HG02759 (cell line): ENCODE measurements at regions not wholly inside any gene's neighbourhood (a gene's known extent, or its start where the extent isn't known, plus 50 kb on each side); places are given as distances from the start of the nearest gene placed in this dataset.
"Not testable (repeated sequence)": the region's sequence is repeated elsewhere in the genome, so short reads cannot be mapped to it uniquely, and the experiment has no call there.

Source experiments
- ATAC-seq: cut with Tn5 transposase; IDR thresholded peaks from one replicate; pipeline ENCODE4 v1.9.1; 2021; ENCODE audit warnings: mild to moderate bottlenecking, moderate library complexity; ENCODE audit not compliant: unreplicated experiment

GRCh38 chr3:87507753-87508152 lies 231.4 kb upstream of the POU1F1 start:
- no peak for ATAC-seq

GRCh38 chr3:87503900-87504498 lies 227.6 kb upstream of the POU1F1 start:
- ATAC-seq, result peak; percentile 96

GRCh38 chr3:87501076-87501475 lies 224.7 kb upstream of the POU1F1 start:
- no peak for ATAC-seq

DNA sequence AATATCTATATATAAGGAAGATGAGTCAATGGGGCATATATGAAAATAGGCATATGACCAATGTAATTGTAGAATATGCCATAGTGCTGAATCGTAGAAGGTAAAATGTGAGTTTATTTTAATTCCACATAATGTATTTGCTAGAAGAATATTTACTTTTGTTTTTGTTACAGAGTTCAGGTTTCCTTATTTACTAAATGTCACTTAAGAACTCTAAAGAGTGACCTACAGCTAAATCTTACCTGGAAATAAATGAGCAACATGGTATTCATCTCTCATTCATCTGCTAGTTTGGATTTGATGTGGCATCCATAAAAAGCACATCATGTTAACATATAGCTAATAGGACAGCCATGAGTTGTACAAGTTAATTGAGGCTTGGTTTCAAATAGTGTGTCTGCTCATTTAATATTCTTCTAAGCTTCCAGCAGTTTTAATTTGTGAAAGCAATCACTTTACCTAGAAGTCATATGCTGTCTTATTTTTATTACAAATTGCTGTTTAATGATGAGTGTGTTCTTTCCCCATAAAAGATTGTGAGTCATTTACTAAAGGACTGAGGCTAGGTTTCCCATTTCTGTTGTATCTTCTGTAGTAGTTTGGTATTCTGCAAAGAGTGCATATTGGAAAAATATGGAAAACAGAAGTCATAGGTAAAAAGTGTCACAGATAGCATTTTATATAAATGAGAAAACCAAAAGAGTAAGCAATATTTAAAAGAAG lies 222.1 kb upstream of the POU1F1 start:
- ATAC-seq, result no peak

GRCh38 chr3:87495938-87496337 lies 219.6 kb upstream of the POU1F1 start:
- no peak for ATAC-seq

- ATAC-seq, result no peak
These were observed 217.9 kb upstream of the POU1F1 start for GRCh38 chr3:87494264-87494663.

DNA sequence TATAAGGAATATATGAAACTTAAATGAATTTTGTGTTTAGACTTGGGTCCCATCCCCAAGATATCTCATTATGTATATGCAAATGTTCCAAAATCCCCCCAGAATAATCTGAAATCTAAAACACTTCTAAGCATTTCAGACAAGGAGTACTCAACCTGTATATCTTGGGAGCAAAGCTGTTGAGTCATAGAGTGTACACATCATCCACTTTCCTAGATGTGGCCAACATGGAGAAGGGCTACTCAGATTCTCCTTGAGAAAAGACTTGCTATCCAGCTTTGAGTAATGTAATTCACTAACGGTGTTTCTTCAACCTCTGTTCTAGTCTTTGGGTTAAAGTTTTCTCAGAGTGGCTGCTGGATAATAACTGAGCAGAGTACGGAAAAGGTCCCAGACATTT lies 215.5 kb upstream of the POU1F1 start:
- ATAC-seq, result no peak

- ATAC-seq, result no peak
These were observed 213.5 kb upstream of the POU1F1 start for GRCh38 chr3:87489892-87490291.

- ATAC-seq, result no peak
These were observed 212.4 kb upstream of the POU1F1 start for GRCh38 chr3:87488765-87489164.

DNA sequence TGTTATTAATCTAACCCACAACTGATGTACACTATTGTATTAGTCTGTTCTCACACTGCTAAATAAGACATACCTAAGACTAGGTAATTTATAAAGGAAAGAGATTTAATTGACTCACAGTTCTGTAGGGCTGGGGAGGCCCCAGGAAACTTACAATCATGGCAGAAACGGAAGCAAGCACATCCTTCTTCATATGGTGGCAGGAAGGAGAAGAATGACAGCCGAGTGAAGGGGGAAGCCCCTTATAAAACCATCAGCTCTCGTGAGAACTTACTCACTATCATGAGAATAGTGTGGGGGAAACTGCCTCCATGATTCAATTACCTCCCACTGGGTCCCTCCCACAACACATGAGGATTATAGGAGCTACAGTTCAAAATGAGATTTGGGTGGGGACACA lies 210.3 kb upstream of the POU1F1 start:
- not testable (repeated sequence) for ATAC-seq

- ATAC-seq, result no peak
These were observed 209.7 kb upstream of the POU1F1 start for GRCh38 chr3:87486115-87486514.

DNA sequence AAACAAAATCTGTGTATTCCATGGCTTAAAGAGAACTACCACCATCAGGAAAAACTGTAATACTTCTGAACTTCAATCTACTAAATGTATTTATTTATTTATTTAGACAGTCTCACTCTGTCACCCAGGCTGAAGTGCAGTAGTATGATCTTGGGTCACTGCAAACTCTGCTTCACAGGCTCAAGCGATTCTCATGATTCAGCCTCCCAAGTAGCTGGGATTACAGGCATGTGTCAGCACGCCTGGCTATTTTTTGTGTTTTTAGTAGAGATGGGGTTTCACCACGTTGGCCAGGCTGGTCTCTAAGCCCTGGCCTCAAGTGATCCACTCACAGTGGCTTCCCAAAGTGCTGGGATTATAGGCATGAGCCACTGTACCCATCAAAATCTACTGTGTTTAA lies 202.3 kb upstream of the POU1F1 start:
- ATAC-seq, result no peak

GRCh38 chr3:87473944-87474343 lies 197.6 kb upstream of the POU1F1 start:
- ATAC-seq, result no peak

DNA sequence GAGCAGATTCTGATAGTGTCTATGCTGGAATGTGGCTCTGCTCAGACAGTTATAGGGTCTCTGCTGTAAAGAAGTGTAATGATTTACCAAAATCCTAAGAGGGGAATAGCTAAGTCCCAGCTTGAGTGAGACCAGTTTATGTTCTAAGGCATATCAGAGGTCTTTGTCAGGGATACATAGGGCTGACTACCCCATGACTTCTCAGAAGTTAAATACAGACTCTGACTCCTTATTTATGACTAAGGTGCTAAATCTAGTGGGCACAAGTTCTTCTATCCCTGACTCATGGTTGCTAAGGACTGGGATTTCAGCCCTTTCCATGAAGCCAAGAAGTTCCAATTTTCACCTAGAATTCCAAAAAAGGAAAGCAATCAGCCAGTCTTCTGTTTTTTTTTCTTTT lies 192.6 kb upstream of the POU1F1 start:
- ATAC-seq, result no peak

GRCh38 chr3:87468235-87468634 lies 191.9 kb upstream of the POU1F1 start:
- no peak for ATAC-seq

DNA sequence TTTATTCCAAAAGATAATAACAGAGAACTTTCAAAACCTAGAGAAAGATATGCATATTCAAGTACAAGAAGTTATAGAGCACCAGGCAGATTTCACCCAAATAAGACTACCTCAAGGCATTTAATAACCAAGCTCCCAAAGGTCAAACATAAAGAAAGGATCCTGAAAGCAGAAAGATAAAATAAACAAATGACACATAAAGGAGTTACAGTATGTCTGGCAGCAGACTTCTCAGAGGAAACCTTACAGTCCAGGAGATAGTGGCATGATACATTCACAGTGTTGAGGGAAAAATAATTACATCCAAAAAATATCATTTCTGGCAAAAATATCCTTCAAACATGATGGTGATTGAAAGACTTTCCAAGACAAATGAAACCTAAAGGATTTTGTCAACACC lies 185.8 kb upstream of the POU1F1 start:
- no peak for ATAC-seq

- ATAC-seq, result no peak
These were observed 185.1 kb upstream of the POU1F1 start for GRCh38 chr3:87461443-87461842.

DNA sequence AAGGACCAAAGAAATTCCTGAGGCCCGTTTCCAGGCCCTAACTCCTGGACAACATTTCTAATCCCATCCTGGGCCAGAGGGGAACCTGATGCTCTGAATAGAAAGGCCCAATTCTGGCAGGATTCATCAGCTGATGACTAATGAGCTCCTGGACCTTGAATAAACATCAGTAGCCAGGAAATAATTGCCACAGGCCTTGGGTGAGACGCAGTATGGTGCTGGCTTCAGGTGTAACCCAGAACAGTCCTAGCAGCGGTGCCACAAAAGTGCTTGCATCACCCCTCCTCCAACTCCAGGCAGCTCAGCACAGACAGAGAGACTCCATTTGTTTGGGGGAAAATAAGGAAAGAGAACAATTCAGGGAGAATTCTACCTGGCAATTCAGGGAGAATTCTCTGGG lies 184.7 kb upstream of the POU1F1 start:
- ATAC-seq, result no peak

- no peak for ATAC-seq
These were observed 172.2 kb upstream of the POU1F1 start for GRCh38 chr3:87448558-87448957.

GRCh38 chr3:87446849-87447387 lies 170.5 kb upstream of the POU1F1 start:
- ATAC-seq, result no peak

- no peak for ATAC-seq
These were observed 166.1 kb upstream of the POU1F1 start for GRCh38 chr3:87442470-87442869.

DNA sequence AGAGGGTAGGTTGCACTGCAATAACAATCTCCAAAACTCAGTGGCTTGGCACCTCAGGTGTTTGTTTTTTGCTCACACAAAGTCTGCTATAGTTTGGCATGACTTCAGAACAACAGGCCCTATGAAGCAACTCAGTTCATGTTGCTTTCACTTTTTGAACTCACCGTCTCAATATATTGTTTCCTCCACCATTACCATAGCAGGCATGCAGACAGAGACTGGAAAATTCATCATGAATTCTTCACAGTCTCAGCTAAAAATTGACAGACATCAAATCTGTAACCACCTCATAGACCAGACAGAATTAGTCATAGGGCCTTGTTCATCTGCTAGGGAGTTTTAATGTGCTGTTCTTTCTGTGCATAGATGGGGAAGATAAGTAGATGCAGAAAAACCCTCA lies 161.4 kb upstream of the POU1F1 start:
- ATAC-seq, result no peak
